Stimulated activated CD8-positive, alpha-beta memory T cell treated with anti-CD3 and anti-CD28 coated beads, Interleukin-4, amount 100 ng/mL, for 48 hours (primary cell): ENCODE measurements at regions not wholly inside any gene's neighbourhood (a gene's known extent, or its start where the extent isn't known, plus 50 kb on each side); places are given as distances from the start of the nearest gene placed in this dataset.
"Not testable (repeated sequence)": the region's sequence is repeated elsewhere in the genome, so short reads cannot be mapped to it uniquely, and the experiment has no call there.

ENCODE experiments used
- DNase-seq: peaks from one replicate; pipeline ENCODE4 v3.0.0-alpha.2; 2020

DNA sequence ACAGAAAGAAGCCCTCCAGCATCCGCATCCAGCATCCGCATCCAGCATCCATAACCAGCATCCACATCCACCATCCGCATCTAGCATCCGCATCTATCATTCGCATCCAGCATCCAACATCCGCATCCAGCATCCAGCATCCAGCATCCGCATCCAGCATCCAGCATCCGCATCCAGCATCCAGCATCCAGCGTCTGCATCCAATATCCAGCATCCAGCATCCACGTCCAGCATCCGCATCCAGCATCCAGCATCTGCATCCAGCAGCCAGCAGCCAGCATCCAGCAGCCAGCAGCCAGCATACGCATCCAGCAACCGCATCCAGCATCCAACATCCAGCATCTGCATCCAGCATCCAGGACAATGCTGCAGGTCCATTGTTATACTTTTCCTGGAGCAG is 671.0 kb upstream of the C16orf82 start:
- no peak for DNase-seq

DNA sequence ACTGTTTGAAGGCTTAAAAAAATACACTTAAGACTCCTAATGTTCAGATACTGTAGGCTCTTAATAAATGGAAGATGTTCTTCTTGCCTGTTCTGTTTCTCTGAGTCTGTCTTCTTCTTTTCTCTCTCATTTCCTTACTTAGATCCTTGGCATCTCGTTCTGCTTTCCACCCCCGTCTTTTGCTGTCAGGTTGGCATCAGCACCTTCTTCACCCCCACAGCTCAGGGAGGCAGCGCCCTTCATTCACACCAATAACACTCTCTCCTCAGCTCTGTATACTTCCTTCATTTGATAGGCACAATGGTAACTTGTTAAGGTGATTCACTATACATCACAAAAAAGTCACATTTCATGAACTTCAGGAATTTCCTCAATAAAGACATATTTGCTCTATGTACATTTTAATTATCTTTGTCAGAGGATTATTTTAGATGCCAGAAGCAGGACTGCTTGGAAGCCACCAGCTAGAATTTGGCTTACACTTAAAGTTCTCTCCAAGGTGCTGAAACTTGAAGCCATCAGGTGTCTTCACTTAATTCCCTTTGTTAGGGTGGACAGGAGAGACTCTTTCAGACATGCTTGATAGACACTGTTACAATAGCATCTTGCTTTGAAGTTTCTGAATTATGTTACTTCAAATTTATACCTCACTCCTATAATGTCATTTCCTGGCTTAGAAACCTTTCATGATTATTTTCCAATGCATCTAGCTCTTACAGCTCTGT is 670.1 kb upstream of the C16orf82 start:
- DNase-seq = no peak

DNA sequence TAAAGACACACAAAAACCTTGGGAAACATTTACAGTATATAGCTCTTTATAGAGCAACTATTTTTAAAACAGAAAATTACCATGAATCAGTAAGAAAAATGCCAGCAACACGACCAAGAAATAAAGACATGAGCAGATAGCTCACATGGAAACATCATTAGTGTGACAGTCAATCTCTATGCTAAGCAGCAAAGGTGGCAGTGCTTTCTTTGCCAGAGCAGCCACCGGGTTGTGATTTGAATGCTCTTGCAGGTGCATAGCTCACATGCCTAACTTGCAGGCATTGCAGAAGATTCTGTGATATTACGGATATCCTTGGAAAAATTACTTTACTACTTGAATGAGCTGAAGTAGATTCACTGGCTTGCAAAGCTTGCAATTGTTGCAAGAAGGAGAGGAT is 652.9 kb upstream of the C16orf82 start:
- DNase-seq = no peak

DNA sequence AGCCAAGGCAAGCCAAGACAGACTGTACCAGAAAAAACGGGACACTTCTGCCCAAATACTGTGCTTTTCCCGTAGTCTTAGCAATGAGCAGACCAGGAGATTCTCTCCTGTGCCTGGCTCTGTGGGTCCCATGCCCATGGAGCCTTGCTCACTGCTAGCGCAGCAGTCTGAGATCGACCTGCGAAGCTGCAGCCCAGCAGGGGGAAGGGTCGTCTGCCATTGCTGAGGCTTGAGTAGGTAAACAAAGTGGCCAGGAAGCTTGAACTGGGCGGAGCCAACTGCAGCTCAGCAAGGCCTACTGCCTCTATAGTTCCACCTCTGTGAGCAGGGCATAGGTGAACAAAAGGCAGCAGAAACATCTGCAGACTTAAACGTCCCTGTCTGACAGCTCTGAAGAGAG is 647.3 kb upstream of the C16orf82 start:
- not testable (repeated sequence) for DNase-seq

DNA sequence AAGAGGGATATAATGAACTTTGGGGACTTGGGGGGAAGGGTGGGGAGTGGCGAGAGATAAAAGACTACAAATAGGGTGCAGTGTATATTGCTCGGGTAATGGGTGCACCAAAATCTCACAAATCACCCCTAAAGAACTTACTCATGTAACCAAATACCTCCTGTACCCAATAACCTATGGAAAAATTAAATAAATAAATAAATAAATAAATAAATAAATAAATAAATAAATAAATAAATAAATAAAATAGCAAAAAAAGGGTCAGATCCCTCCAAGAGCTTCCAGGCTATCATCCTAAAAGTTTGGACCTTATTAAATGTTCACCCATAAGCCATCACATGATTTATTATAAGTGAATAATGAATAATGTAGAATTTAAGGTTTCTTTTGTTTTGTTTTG is 636.1 kb upstream of the C16orf82 start:
- no peak for DNase-seq

DNA sequence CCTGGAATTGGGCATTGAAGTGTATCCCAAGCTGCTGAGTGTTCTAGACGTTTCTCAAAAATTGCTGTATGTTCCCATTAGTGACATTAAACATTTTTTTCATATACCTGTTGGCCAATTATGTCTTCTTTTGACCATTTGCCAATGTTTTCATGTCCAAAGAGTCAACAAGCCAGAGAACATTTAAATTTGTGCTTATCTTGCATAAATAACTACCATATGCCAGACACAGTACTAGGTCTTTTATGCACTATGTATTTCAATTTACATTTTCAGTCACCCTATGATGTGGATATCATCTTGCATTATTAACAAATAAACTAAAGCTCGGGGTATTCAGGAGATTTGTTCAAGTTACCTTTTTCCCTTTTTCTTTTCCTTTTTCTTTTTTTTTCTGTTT is 632.9 kb upstream of the C16orf82 start:
- no peak for DNase-seq

DNA sequence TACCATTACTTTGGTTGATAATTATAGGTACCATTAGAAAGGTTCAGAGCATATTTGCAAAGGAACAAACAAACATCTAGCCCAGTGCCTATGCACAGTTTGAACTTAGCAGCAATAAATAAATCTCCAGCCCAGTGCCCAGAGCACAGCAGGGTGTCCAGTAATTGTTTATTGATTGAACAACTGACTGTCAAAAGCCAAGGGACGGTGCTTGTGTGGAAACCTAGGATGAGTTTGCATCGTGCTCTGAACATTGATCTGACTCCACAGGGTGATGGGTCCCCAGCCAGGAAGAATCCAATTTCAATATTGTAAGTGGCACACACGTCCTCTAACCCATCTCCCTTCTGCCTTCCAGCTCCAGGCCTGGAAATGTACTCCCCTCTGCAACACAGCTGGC is 625.5 kb upstream of the C16orf82 start:
- no peak for DNase-seq

DNA sequence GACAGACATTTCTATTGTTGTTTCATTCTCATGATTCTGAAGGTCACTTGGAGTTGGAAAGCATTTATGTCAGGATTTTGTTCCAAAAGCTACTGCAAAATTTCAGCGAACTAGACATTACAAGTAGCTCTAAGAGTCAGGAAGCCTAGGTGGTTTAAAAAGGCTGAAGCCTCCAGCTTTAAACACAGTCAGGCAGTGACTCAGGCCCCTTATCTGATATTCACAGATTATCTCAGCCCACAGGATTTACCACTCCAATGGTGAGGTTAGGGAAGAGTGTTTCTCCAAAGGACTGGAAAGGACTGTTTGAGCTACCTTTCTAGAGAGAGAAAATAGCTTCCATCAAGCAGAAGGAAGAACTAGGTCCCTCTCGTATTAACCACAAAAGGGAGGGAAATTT is 624.4 kb upstream of the C16orf82 start:
- DNase-seq = no peak

DNA sequence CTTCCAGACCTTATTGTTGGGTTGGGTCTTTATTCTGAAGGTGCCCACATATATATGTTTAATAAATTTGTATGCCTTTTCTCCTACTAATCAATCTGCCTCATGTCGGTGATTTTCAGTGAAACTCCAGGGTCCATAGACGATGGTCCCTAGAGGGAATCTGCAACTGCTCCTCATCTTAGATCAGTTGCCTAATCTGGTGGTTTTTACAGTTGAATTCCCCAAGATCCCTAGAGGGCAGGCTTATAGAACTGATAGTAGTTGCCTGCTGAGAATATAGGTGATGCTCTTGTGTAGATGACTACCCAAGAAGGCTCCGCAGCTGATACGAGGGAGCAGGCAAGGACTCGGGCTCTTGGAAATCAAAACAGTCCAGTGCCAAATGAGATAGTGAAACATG is 619.2 kb upstream of the C16orf82 start:
- DNase-seq = no peak

DNA sequence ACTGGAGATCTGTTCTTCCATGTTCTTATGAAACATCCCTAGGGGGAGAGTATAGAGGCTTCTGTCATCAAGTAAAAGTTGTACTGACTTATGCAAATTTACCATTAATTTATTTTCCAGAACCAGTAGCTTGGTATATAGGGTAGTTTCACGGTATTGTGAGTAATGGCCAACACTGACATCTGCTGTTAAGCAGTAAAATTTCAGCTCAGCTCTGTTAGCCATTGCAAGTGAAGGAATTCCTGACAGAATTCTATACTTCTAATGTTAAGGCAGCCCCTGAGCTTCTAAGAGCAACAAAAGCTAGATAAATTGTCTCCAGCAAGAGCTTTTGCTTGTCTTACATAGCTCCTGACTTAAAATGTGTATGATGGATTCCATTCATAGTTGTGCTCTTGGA is 613.5 kb upstream of the C16orf82 start:
- DNase-seq = no peak

DNA sequence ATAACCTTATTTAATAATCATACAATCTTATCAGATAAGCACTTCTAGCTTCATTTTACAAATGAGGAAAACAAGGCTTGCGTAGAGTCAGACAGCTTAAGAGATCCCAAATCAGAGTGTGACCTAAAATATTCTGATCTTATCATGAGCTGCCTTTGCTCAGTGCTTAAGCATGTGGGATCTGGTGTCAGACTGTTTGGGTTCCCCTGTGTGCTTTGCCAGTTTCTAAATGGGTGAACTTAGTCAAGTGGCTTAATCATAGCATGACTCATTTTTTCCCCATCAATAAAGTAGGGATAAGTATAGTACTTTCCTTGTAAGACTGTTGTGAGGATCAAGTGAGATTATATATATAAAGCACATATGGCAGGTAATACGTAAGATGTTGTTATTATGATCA is 612.6 kb upstream of the C16orf82 start:
- no peak for DNase-seq

DNA sequence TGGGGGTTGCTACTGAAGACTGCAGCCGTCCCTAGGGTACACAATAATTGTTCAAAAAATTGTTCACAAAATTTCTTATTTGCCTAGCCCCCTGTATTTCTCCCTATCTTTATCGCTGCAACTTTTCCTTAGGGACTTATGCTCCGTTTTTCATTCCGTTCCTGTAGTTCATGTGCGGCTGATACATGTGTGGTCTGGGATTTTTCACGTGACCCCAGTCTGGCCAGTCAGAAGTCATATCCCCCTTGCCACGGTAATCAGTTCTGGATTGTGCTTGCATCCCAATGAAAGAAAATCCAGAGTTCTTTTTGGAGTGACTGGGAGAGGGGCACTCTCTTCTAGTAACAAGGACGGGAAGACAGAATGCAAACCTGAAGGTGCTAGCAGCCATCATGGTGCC is 610.7 kb upstream of the C16orf82 start:
- DNase-seq = no peak

DNA sequence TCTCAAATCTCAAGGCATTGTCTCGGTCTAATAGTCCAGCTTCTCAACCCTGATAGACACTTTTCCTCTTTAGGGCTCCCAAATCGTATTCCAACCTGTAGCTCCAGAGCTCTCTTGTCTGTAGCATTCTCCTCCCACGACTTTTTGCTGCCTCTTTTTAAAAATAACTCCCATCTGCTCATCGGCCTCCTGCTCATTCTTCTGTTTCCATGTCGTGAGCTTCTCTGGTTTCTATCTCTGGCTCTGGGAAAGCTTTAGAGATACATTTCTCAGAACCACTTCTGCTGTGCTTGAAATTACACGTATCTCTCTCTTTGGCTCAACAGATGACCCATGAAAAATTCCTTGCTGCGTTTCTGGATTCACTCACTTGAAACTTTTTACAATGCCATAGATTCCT is 609.6 kb upstream of the C16orf82 start:
- DNase-seq = no peak

DNA sequence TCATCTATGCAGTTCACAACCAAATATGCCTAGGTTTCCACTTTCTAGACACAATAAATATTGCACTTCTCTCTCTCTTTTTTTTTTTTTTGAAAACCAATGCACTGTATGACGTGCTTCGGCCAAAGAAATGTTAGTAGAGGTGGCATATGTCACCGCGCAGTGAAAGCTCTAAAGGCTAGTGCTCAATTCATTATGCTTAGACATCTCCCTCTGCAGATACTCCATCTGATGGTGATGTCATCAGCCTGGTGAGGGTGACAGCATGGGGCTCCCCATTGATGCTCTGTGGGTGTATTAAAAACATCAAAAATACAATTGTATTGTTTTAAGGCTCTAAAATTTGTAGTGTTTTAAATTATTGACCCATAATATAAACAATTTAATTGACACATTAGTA is 608.8 kb upstream of the C16orf82 start:
- no peak for DNase-seq

DNA sequence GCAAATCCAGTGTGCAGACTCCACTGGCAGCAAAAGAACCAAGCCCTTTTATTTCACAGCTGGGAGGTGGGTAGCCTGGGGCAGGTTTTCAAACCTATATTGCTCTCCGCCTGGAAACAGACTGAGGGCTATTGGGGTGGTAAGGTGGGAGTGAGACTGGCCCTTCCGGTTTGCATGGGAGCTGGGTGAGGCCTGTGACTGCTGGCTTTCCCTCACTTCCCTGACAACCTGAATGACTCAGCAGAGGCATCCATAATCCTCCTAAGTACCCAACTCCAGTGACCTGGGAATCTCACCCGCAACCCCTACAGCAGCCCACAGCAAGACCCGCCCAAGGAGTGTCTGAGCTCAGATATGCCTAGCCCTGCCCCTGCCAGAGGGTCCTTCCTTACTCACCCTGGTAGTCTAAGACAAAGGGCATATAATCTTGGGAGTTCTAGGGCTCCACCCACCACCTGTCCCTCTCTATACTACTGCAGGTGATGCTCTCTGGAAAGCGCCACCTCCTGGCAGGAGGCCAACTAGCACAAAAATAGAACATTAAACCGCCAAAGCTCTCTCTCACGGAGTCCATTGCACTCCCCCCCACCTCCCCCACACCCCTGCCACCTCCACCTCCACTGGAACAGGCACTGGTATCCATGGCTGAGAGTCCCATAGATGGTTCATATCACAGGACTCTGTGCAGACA is 602.0 kb upstream of the C16orf82 start:
- DNase-seq = no peak

DNA sequence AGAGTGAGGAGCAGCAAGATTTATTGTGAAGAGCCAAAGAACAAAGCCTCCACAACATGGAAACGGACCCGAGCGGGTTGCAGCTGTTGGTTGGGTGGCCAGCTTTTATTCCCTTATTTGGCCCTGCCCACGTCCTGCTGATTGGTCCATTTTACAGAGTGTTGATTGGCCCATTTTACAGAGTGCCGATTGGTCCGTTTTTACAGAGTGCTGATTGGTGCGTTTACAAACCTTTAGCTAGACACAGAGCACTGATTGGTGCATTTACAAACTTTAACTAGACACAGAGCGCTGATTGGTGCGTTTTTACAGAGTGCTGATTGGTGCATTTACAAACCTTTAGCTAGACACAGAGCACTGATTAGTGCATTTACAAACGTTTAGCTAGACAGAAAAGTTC is 592.3 kb upstream of the C16orf82 start:
- not testable (repeated sequence) for DNase-seq

DNA sequence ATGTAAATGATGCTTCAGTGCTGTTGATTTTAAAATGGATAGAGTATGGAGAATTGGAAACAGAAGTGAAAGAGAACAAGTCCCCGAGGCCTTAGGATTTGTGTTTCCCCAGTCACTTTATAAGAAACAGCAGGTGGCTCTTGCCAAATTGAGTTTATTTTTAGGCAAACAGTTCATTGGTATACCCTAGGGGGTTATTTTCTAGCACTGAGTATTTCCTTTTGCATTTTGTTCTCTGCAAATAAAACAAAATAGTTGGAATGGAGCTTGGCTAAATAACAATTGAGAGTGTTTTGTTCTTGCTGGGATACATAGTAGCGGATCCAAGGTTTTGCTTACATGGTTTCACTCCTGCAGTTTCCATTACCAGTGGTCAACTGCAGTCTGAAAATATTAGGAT is 591.1 kb upstream of the C16orf82 start:
- DNase-seq = no peak

DNA sequence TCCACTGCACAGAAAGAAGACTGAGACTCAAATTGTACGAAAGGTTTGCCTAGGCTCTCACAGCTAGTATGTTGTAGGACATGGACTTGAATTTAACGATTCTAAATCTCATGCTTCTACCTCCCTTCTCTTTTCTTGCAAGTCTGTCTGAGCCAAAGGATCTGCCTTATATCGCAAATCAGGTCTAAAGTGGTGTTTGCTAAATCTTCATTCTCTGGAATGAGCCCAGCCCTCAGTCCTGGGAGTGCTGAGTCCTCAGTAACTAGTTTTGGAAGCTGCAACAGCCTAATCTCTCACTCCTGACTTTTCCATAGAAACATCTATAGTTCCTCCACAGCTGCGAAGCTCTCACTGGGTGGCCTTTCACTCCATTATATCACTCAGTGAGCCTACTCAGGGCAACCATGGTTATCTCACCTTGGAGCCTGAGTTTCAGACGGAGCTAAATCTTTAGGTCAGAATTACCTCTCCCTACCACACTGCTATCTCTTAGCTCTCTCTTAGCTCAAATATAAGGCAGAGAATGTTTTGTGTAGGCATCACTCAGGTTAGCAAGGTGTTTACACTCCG is 575.5 kb upstream of the C16orf82 start:
- no peak for DNase-seq

DNA sequence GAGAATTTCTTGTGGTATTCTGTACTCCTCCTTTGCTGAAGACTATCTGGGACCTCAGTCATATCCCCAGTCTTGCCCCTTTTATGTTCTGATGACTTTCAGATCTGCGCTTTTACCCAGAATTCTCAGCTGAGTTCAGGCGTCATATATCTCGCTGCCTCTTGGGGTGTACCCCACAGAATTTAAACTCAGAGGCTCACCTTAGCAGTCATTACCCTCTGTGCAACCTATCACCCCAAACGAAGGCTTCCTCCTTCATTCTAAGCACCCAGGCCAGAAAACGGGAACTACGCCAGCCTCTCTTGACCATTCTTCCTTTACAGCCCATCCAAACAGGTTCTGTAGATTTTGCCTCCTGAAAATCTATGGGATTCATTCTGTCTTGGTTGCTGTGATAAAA is 574.8 kb upstream of the C16orf82 start:
- DNase-seq = no peak

DNA sequence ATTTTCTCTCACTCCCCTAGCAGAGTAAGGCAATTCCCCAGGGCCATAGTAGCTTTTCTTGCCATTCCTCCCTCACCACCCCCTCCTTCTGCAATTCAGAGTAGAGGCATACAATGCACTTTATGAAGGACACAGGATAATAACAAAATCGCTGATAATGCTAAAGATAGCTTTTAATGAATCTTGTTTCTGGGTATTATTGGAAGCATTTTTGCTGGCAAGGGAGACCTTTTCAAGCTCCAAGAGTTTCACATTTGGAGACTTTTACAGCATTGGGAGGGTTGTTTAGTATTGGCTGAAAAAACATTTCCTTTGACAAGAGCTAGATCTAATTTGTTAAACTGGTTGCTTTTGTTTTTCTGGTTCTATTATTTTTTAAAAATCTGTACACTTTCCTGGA is 573.0 kb upstream of the C16orf82 start:
- no peak for DNase-seq

DNA sequence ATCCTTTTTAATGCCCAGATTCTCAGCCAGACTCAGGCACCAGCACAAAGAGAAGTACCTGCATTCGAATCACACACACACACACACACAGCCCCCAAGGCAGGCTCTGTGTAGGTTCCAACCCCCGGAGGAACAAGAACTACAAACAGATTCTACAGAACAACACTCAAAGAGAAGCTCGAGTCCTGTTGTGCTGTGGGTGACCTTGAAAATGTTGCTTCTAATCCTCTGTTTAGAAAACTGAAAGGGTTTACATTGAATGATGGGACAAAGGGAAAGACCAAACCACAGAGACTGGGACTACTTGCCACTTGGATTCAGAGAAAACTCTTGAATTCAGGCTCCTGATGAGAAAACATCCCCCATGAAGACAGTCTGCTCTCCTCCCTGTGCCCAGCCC is 568.8 kb upstream of the C16orf82 start:
- DNase-seq = no peak

DNA sequence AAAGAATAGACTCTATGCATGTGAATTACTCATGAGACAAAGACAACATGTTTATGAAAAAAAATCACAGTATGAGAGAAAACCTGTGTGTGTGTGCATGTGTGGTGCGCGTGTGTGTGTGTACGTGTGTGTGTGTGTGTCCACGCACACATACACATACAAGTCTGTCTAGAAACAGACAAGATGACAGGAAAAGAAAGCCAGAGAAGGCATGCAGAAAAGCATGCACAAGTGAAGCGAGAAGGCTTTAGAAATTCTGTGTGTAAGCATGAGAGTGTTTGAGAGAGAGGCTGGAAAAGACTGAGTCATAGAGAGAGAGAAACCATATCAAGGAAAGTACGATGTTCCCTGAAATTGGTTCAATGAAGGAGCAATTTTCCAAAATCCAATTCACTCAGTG is 566.4 kb upstream of the C16orf82 start:
- no peak for DNase-seq

DNA sequence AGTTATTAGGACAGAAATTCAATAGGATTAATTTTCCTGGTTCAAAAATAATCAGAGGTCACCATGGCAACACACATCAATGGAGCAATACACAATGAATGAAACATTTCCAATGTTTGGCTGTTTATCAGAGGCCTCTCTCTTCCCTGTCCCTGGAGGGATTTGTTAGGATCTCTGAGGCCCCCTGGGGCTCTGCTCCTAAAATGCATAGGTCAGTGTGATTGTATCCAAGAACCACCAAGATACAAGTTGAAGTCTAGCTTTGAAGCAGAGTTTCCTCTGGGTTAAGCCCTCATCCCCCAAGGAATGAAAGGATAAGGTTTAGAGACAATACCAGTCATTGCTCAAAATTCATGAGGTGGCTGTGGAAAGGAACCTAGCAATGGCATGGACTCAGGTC is 561.2 kb upstream of the C16orf82 start:
- no peak for DNase-seq

DNA sequence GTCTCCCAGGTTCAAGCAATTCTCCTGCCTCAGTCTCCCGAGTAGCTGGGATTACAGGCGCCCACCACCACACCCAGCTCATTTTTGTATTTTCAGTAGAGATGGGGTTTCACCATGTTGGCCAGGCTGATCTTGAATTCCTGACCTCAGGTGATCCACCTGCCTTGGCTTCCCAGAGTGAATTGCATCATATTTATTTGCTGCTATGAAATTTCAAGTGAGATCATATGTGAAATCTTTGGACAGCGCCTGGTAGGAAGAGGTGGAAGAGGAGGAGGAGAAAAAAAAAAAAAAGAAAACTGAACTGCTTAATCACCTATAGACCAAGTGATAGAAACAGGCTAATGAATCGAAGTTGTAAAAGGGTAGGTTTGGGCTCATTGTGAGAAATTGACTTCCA is 557.8 kb upstream of the C16orf82 start:
- not testable (repeated sequence) for DNase-seq

DNA sequence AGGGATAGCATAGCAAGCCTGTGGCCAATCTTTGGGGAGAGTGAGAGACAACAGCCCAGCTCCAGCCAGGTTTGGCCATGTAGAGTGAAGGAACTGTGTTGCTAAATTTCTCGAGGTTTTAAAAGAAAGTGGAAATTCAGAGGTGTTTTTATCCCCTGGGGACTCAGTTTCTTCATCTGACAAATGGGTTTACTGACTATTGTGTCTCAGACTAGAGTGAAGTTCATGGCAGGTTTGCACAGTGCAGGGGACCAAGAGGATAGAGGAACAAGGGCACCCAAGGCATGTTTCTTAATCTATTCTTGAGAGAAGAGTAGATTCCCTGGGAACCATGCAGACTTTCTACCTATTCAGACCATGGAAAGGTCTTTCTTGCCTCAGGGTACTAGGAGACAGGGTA is 555.8 kb upstream of the C16orf82 start:
- no peak for DNase-seq
